Left lung (tissue), 4 donors: ENCODE measurements at regions not wholly inside any gene's neighbourhood (a gene's known extent, or its start where the extent isn't known, plus 50 kb on each side); places are given as distances from the start of the nearest gene placed in this dataset.

Experiments used
- ATAC-seq: fragments of 200-7000 bp; cut with Tn5 transposase; one replicate; pipeline ENCODE4 v1.9.1; 2020; ENCODE audit warnings: moderate library complexity
- DNase-seq, 4 donors: peaks; one replicate each; pipeline ENCODE4 v3.0.0-alpha.2; 2013 to 2020
- H3K27ac ChIP-seq, 2 donors: fragments of 200-600 bp; sonication (generic) in 1 of 2; one replicate each; pipeline versions ENCODE4 v1.5.0 to v1.8.0; 2020 to 2021
- H3K27me3 ChIP-seq, 2 donors: fragments of 200-600 bp; sonication (generic) in 1 of 2; one replicate each; pipeline versions ENCODE4 v1.5.0 to v1.8.0; 2020 to 2021
- H3K36me3 ChIP-seq, 2 donors: fragments of 200-600 bp; sonication (generic) in 1 of 2; one replicate each; pipeline versions ENCODE4 v1.5.0 to v1.8.0; 2020 to 2021
- H3K4me1 ChIP-seq, 2 donors: fragments of 200-600 bp; one replicate each; pipeline ENCODE4 v1.8.0; 2021
- H3K4me3 ChIP-seq, 2 donors: fragments of 200-600 bp; sonication (generic) in 1 of 2; one replicate each; pipeline versions ENCODE4 v1.5.0 to v1.8.0; 2020 to 2021; ENCODE audit warnings: mild to moderate bottlenecking in 1 of 2
- H3K9me3 ChIP-seq, 2 donors: fragments of 200-600 bp; sonication (generic) in 1 of 2; one replicate each; pipeline versions ENCODE4 v1.5.0 to v1.8.0; 2020 to 2021
- CTCF ChIP-seq, 2 donors: fragments of 200-600 bp; sonication (generic) in 1 of 2; IDR thresholded peaks; one replicate each; pipeline versions ENCODE4 v1.5.0 to v1.8.0; 2021; ENCODE audit warnings: antibody characterized with exemption in 2 of 2
- intact Hi-C, 2 donors: fragments of 100-400 bp; cut with DNase I; formaldehyde crosslinking; loops; one replicate each; pipeline versions ENCODE4 v1.11.2 to v1.14.2; 2022
- donor health status: DM: no; HTN: yes; CAD: no.
- donor health status: DM: no; HTN: no; CAD: no.

- ATAC-seq = no peak
- intact Hi-C loops = no loop called here
These were observed 243.8 kb upstream of the ADGRL2 start for GRCh38 chr1:81556968-81557367.

GRCh38 chr1:81554534-81554933 lies 246.2 kb upstream of the ADGRL2 start:
- Histone ChIP-seq H3K36me3 (no peaks in the 10 kb centered on the region), H3K4me3 (no peak overlapping the region), H3K27me3 (no peaks in the 10 kb centered on the region), H3K4me1 (no peaks in the 10 kb centered on the region), H3K27ac (no peak overlapping the region), H3K9me3 (no peaks in the 10 kb centered on the region)
- intact Hi-C loops = no loop called here
- no peak for TF ChIP-seq CTCF (IDR thresholded peaks at IDR 0.05)
- ATAC-seq (no peak), DNase-seq (no peak)

More at GRCh38 chr1:81556968-81557367, 243.8 kb upstream of the ADGRL2 start:
- Histone ChIP-seq H3K4me3 (no peak overlapping the region), H3K4me1 (no peaks in the 10 kb centered on the region), H3K36me3 (no peaks in the 10 kb centered on the region), H3K27ac (no peak overlapping the region), H3K9me3 (no peaks in the 10 kb centered on the region), H3K27me3 (no peaks in the 10 kb centered on the region)
- no peak for TF ChIP-seq CTCF (IDR thresholded peaks at IDR 0.05)
- no peak for DNase-seq

GRCh38 chr1:81554108-81554507 lies 246.6 kb upstream of the ADGRL2 start:
- Histone ChIP-seq H3K4me1 (no peaks in the 10 kb centered on the region), H3K27ac (no peak overlapping the region), H3K36me3 (no peaks in the 10 kb centered on the region), H3K4me3 (no peak overlapping the region), H3K9me3 (no peaks in the 10 kb centered on the region), H3K27me3 (no peaks in the 10 kb centered on the region)
- ATAC-seq = no peak
- intact Hi-C loops = no loop called here
- no peak for DNase-seq
- TF ChIP-seq CTCF (IDR thresholded peaks at IDR 0.05) = no peak

GRCh38 chr1:81553503-81553902 lies 247.2 kb upstream of the ADGRL2 start:
- intact Hi-C loops = no loop called here
- ATAC-seq (no peak), DNase-seq (no peak)
- no peak for TF ChIP-seq CTCF (IDR thresholded peaks at IDR 0.05)
- Histone ChIP-seq H3K4me1 (no peaks in the 10 kb centered on the region), H3K4me3 (no peak overlapping the region), H3K27ac (no peak overlapping the region), H3K36me3 (no peaks in the 10 kb centered on the region), H3K9me3 (no peaks in the 10 kb centered on the region), H3K27me3 (no peaks in the 10 kb centered on the region)

- H3K4me3 ChIP-seq = no peak overlapping the region
- no peak overlapping the region for H3K27ac ChIP-seq
- intact Hi-C loops = no loop called here
- ATAC-seq (peak; percentile 95), DNase-seq (peak in 1 of 4 donors; percentile 36)
- H3K36me3 ChIP-seq = no peaks in the 10 kb centered on the region
- H3K27me3 ChIP-seq = no peaks in the 10 kb centered on the region
- H3K4me1 ChIP-seq = no peaks in the 10 kb centered on the region
- H3K9me3 ChIP-seq = no peaks in the 10 kb centered on the region
- TF ChIP-seq CTCF (IDR thresholded peaks at IDR 0.05) = no peak
These were observed 248.8 kb upstream of the ADGRL2 start for GRCh38 chr1:81551946-81552345.
